HUES48 (cell line): ENCODE measurements at regions not wholly inside any gene's neighbourhood (a gene's known extent, or its start where the extent isn't known, plus 50 kb on each side); places are given as distances from the start of the nearest gene placed in this dataset.

Source experiments
- H3K27ac ChIP-seq: one replicate; pipeline ENCODE4 v1.7.0; 2013; ENCODE audit warnings: low read depth, low read length, inconsistent platforms
- H3K27me3 ChIP-seq: 2 replicates; pipeline ENCODE4 v1.6.1; 2013; ENCODE audit warnings: mild to moderate bottlenecking, low read length; ENCODE audit not compliant: control insufficient read depth, insufficient read depth
- H3K36me3 ChIP-seq: 2 replicates; pipeline ENCODE4 v1.6.1; 2013; ENCODE audit warnings: low read length; ENCODE audit not compliant: control insufficient read depth, insufficient read depth
- H3K4me1 ChIP-seq: 2 replicates; pipeline ENCODE4 v1.6.1; 2013; ENCODE audit warnings: mild to moderate bottlenecking, low read length; ENCODE audit not compliant: control insufficient read depth, insufficient read depth
- H3K4me3 ChIP-seq: 2 replicates; pipeline ENCODE4 v1.5.1; 2013; ENCODE audit warnings: mild to moderate bottlenecking, low read depth, low read length
- H3K9ac ChIP-seq: 2 replicates; pipeline ENCODE4 v1.6.1; 2013; ENCODE audit warnings: mild to moderate bottlenecking, low read depth, low read length, moderate library complexity
- H3K9me3 ChIP-seq: 2 replicates; pipeline ENCODE4 v1.6.1; 2013; ENCODE audit warnings: low read length; ENCODE audit not compliant: control insufficient read depth, insufficient read depth

DNA sequence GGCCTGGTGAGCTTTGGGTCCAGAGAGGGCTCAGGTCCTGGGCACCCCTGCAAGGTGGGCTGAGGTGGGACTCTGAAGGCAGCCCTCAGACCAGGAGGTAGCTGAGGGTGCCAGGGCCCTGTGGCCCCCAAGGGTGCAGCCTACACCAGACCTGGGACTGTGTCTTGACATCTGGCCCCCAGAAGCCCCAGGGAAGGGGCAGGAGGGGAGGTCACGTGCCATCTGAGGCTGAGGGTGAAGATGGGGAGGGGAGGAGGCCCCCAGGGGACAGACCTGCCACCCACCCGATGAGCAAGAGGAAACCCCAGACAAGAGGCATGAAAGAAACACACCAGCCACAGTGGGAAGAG lies 520.2 kb downstream of the BRD1 start:
- no peak overlapping the region for H3K27ac ChIP-seq
- no peak overlapping the region for H3K4me3 ChIP-seq
- H3K4me1 ChIP-seq: peaks cover 3% of the 10 kb centered on the region; the same call in 1 of the 2 replicates
- no peaks in the 10 kb centered on the region for H3K36me3 ChIP-seq
- no peak overlapping the region for H3K9ac ChIP-seq
- H3K9me3 ChIP-seq: no peaks in the 10 kb centered on the region
- no peaks in the 10 kb centered on the region for H3K27me3 ChIP-seq

DNA sequence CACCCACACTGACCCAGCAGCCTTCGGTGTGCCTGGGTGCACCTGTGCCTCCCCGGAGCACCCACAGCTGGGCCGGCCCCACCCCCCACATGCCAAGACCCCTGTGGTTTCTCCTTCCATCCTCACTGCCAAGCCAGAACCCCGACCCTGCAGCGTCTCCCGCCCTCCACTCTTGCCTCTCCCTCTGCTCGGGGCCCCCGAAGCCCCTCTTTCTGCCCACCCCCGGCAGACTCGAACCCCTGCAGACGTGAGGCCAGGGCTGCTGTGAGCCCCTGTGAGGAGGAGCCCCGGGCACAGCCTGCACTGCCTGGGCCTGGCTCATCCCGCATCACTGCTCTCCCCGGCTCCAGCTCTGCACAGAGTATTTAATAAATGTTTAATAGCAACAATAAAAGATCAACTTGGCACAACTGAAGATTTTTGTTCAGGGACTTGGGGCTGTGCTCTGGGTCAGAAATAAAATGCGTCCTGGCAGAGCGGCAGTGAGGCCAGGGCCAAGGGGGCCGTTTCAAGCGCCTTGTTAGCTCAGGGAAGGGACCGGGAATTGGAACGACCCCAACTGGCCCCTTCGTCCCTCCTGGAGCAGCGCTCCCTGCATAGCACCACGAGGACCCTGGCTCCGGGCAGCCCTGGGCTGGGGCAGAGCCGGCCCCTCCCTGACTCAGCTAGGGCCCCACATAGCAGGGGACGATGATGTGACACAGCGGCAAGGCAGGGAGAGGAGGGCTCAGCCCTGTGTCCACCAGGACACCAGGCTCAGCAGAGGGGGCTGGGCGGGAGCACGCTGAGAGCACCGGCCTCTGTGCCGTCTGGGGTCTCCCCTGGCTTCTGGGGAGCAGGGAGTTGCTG lies 520.8 kb downstream of the BRD1 start:
- Histone ChIP-seq H3K4me1 (peaks cover 3% of the 10 kb centered on the region; the same call in 1 of the 2 replicates), H3K36me3 (no peaks in the 10 kb centered on the region), H3K27me3 (no peaks in the 10 kb centered on the region), H3K9ac (no peak overlapping the region), H3K27ac (no peak overlapping the region), H3K9me3 (no peaks in the 10 kb centered on the region), H3K4me3 (no peak overlapping the region)

DNA sequence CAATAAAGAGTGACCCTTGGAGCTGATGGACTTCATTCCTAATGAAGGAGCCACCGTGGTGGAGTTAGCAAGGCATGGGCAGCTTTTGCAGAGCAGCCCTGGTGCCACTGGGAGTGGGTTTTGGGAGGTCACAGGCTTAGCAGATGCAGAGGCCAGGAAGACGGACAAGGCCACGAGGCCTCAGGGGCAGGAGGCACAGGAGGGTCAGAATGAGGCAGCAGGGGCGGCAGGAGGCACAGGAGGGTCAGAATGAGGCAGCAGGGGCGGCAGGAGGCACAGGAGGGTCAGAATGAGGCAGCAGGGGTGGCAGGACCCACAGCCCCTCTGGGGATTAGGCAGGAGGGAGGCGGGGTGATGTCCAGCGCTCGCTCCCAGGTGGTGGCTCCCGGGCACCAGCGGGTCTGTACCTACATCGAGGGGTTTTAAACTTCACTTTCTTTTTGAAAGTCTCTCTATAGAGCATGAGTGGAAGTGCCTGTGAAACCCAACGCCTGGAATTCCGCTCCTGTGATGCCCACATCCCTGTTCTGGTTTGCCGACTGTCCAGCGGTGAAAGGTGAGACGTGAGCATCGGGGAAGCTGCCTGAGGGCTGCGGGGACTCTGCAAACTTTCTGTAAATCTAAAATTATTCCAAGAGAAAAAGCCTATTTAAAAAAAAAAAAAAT lies 521.6 kb downstream of the BRD1 start:
- no peaks in the 10 kb centered on the region for H3K9me3 ChIP-seq
- no peaks in the 10 kb centered on the region for H3K27me3 ChIP-seq
- H3K4me1 ChIP-seq: peaks cover 3% of the 10 kb centered on the region; the same call in 1 of the 2 replicates
- no peaks in the 10 kb centered on the region for H3K36me3 ChIP-seq
- H3K27ac ChIP-seq: no peak overlapping the region
- H3K4me3 ChIP-seq: no peak overlapping the region
- H3K9ac ChIP-seq: no peak overlapping the region

DNA sequence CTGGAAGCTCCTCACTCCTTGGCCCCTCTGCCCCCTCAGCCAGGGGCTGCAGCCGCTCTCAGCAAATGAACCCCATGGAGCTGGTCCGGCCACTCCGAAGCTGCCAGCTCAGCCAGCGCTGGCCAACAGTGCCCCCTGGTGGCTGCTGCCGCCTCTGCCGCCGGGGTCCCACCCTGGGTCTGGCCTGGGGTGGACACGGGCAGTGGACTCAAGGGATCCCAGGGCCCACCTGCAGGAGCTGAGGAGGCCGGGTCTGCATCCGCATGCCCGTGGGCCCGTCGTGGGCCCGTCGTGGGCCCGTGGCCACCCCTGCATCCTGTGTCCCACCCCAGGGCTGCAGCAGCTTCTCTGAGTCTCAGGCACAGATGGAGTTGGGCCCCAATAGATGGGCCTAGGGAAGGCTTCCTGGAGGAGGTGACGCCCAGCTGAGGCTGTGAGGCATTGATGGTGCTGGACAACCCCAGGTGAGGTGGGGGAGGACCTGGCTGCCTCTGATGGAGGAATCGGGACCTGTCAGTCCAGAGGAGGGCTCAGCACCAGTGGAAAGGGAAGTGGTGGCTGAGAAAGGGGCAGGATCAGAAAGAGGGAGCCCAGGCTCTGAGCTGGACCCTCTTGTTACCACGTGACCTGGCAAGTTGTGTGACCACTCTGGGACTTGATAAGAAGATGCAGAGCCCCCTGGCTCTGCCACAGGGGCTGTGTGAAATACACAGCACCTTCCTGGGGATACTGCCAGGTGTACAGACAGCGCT lies 522.3 kb downstream of the BRD1 start:
- Histone ChIP-seq H3K4me1 (peaks cover 3% of the 10 kb centered on the region; the same call in 1 of the 2 replicates), H3K27ac (no peak overlapping the region), H3K36me3 (no peaks in the 10 kb centered on the region), H3K9ac (no peak overlapping the region), H3K9me3 (no peaks in the 10 kb centered on the region), H3K27me3 (no peaks in the 10 kb centered on the region), H3K4me3 (peak overlapping the region; percentile 31; the same call in 1 of the 2 replicates)

DNA sequence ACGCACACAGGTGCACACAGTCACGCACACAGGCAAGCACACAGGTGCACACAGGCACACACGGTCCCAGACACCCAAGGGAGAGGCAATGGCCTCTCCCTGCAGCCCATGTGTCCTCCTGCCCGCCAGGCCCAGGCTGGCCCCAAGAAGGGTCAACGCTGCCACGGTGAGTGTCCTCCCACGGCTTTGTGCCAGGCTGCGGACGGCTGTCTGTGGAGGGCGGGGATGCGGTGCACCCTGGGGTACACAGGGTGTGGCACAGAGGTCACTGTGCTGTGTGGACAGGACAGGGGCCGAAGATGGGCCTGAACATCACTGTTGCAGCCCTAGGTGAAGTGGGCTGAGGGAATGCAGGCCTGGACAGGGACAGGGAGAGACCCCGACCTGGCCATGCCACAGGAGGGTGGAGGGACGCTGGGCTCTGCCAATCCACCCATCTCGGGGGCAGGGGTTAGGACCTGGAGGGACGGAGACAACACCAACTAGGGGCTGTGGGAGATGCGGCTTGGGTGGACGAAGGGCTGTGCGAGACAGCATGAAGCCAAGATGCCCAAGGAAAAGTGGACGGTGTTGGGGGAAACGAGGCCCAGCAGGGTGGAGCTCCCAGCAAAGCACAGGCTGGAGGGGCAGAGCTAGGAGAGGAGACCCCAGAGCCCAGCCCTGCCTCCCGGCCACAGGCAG lies 523.8 kb downstream of the BRD1 start:
- Histone ChIP-seq H3K9ac (no peak overlapping the region), H3K27me3 (no peaks in the 10 kb centered on the region), H3K27ac (no peak overlapping the region), H3K9me3 (no peaks in the 10 kb centered on the region), H3K36me3 (no peaks in the 10 kb centered on the region), H3K4me1 (peaks cover 3% of the 10 kb centered on the region; the same call in 1 of the 2 replicates), H3K4me3 (no peak overlapping the region)

DNA sequence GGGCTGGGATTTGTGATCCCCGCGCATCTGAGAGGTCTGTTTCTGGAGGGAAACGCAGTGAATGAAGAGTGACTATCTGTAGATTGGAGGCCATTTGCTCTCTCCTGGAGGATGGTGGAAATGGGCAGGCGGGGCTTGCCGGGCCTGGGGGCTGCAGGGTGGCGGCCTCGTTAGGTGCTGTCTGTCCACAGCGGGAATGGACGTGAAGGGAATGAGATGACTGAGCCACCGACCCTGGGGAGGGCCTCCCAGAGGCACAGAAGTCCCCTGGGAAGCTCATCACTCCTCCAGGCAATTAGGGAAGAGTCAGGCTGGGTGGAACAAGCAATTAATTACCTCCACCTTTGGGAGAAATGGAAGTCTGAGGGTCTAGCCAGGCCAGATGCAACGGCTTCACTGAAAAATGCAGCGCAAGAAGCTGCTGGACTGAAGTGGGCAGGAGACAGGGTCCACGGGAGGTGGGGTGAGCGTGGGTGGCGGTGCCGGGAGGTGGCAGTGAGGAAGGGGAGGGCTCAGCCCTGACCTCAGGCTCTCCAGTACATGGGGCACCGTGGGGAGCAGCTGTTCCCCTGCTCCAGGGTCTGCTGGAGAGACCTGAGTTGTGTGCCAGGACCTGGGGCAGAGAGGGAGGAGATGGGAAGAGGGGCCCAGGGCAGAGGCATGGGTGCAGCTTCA lies 524.5 kb downstream of the BRD1 start:
- Histone ChIP-seq H3K27ac (no peak overlapping the region), H3K4me3 (no peak overlapping the region), H3K9me3 (no peaks in the 10 kb centered on the region)

DNA sequence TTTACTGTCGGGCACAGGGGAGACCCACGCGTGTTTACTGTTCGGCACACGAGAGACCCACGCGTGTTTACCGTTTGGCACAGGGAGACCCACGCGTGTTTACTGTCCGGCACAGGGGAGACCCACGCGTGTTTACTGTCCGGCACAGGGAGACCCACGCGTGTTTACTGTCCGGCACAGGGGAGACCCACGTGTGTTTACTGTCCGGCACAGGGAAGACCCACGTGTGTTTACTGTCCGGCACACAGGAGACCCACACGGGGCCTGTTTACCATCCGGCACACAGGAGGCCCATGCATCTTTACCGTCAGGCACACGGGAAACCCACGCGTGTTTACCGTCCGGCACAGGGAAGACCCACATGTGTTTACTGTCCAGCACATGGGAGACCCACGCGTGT lies 525.1 kb downstream of the BRD1 start:
- H3K9me3 ChIP-seq: no peaks in the 10 kb centered on the region
- H3K9ac ChIP-seq: no peak overlapping the region
- H3K27me3 ChIP-seq: no peaks in the 10 kb centered on the region
- H3K27ac ChIP-seq: no peak overlapping the region
- H3K4me3 ChIP-seq: no peak overlapping the region
- H3K4me1 ChIP-seq: peaks cover 3% of the 10 kb centered on the region; the same call in 1 of the 2 replicates
- no peaks in the 10 kb centered on the region for H3K36me3 ChIP-seq

More for the DNA sequence above, 524.5 kb downstream of the BRD1 start:
- Histone ChIP-seq H3K27me3 (no peaks in the 10 kb centered on the region), H3K36me3 (no peaks in the 10 kb centered on the region), H3K9ac (no peak overlapping the region), H3K4me1 (peaks cover 3% of the 10 kb centered on the region; the same call in 1 of the 2 replicates)

DNA sequence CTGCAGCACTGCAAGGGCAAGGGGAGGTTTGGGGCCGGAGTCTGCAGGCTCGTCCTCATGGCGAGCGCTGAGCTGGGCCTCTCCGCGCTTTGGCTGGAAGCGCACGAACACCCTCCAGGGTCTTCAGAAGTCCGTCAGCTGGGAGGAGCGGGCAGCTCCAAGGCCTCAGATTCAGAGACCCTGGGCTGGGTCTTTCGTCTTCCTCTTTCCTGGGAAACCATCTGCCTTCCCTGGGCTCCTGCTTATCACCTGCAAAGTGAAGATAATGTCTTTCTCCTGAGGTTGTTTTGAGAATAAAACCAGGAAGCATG lies 525.6 kb downstream of the BRD1 start:
- H3K27me3 ChIP-seq: no peaks in the 10 kb centered on the region
- no peak overlapping the region for H3K27ac ChIP-seq
- H3K4me3 ChIP-seq: no peak overlapping the region
- H3K9me3 ChIP-seq: no peaks in the 10 kb centered on the region
- no peak overlapping the region for H3K9ac ChIP-seq
- peaks cover 3% of the 10 kb centered on the region; the same call in 1 of the 2 replicates for H3K4me1 ChIP-seq
- H3K36me3 ChIP-seq: no peaks in the 10 kb centered on the region

DNA sequence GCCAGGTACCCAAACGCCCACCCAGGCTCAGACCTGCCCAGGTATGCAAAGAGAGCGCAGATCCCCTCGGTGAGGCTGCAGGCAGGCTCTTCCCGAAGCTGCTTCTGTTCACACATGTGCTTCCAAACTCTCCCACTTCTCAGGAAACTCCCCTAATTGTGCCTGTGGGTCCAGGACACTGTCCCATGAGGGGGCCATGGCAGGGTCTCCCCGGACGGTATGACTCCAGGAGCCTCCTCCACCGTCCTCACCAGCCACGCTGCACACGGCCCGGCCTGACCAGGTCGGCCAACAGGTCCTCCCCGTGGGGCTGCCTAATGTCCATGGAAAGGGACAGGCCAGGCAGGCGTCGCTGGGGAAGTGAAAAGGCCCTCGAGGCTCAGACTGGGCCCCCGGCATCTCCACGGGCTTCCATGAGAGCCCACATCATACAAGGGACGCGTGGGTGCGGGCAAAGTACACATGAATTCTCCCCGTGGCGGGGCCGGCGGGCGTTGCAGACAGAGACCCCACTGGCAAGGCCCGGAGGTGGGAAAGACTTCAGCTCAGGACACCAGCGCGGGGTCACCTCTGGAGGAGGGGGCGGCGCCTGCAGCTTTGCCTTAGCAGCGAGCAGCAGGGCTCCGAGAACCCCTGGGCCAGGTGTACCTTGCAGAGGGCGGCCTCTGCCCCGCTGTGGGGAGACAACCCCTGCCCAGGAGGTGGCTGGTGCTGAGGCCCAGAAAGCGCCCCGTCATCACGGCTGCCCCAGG lies 526.1 kb downstream of the BRD1 start:
- Histone ChIP-seq H3K27ac (no peak overlapping the region), H3K9me3 (no peaks in the 10 kb centered on the region), H3K27me3 (no peaks in the 10 kb centered on the region), H3K4me3 (no peak overlapping the region), H3K4me1 (peaks cover 3% of the 10 kb centered on the region; the same call in 1 of the 2 replicates), H3K9ac (no peak overlapping the region), H3K36me3 (no peaks in the 10 kb centered on the region)

DNA sequence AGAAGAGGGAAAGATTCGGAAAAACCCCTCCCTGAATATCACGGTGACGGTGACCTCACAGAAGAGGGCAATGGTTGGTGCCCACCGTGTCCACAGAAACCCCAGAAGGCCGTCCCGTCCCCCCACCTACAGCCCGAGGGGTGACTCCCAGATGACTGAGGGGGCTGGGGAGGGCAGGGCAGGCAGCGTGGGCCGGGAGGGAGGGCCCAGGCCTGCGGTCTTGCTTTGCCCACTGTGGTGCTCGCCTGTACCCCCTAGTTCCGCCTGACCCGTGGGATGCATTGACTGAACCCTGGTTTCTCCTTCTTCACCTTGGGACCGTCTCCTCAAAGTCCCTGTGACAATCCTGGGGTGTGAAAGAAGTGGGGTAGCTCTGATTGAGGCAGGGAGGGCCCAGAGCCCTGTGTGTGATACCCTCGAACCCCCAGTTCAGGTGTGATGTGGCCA lies 526.7 kb downstream of the BRD1 start:
- peaks cover 3% of the 10 kb centered on the region; the same call in 1 of the 2 replicates for H3K4me1 ChIP-seq
- H3K4me3 ChIP-seq: no peak overlapping the region
- no peaks in the 10 kb centered on the region for H3K9me3 ChIP-seq
- H3K27ac ChIP-seq: no peak overlapping the region
- no peak overlapping the region for H3K9ac ChIP-seq
- no peaks in the 10 kb centered on the region for H3K36me3 ChIP-seq
- H3K27me3 ChIP-seq: no peaks in the 10 kb centered on the region
